Kidney (tissue), 13 donors: ENCODE measurements at regions not wholly inside any gene's neighbourhood (a gene's known extent, or its start where the extent isn't known, plus 50 kb on each side); places are given as distances from the start of the nearest gene placed in this dataset.

Source experiments
- DNase-seq, 5 donors: peaks; one replicate each; pipeline ENCODE4 v3.0.0-alpha.2; 2013 to 2020
- FAIRE-seq: peaks from 2 replicates; lab custom pipeline; 2012; peaks lifted over from hg19 to GRCh38; lab: Jason Lieb, UNC
- H3K27ac ChIP-seq, 2 donors: one replicate each; pipeline ENCODE4 v1.7.0; 2013; ENCODE audit warnings: low read depth in 2 of 2, low read length in 2 of 2, inconsistent platforms in 1 of 2
- H3K27me3 ChIP-seq: one replicate; pipeline ENCODE4 v1.7.1; 2013; ENCODE audit warnings: low read length, inconsistent platforms; ENCODE audit not compliant: control insufficient read depth, insufficient read depth
- H3K36me3 ChIP-seq, 3 donors: one replicate each; pipeline versions ENCODE4 v1.7.0 to v1.7.1; 2013; ENCODE audit warnings: low read length in 3 of 3, control low read depth in 1 of 3, inconsistent platforms in 1 of 3; ENCODE audit not compliant: insufficient read depth in 3 of 3, control insufficient read depth in 2 of 3
- H3K4me1 ChIP-seq, 3 donors: one replicate each; pipeline versions ENCODE4 v1.7.0 to v1.7.1; 2013; ENCODE audit warnings: low read length in 3 of 3, inconsistent platforms in 1 of 3, low read depth in 1 of 3; ENCODE audit not compliant: control insufficient read depth in 2 of 3, insufficient read depth in 2 of 3
- H3K4me3 ChIP-seq, 3 donors: one replicate each; pipeline versions ENCODE4 v1.7.0 to v1.8.1; 2013; ENCODE audit warnings: low read length in 3 of 3, control low read depth in 1 of 3, inconsistent platforms in 1 of 3
- H3K9ac ChIP-seq, 3 donors: one replicate each; pipeline versions ENCODE4 v1.7.0 to v1.7.1; 2013; ENCODE audit warnings: low read length in 3 of 3, control low read depth in 1 of 3, inconsistent platforms in 1 of 3
- H3K9me3 ChIP-seq, 3 donors: one replicate each; pipeline versions ENCODE4 v1.7.0 to v1.7.1; 2013; ENCODE audit warnings: low read length in 3 of 3, control low read depth in 1 of 3, inconsistent platforms in 1 of 3; ENCODE audit not compliant: control insufficient read depth in 2 of 3, insufficient read depth in 1 of 3
- intact Hi-C: fragments of 100-400 bp; cut with DNase I; formaldehyde crosslinking; loops from one replicate; pipeline ENCODE4 v1.11.1; 2022
- TF ChIP-seq, protein P1 (sequence below): IDR thresholded peaks from 3 replicates; pipeline ENCODE4 v1.5.1; 2012; ENCODE audit warnings: mild to moderate bottlenecking, moderate library complexity, borderline replicate concordance; ENCODE audit not compliant: insufficient read depth; ENCODE audit errors: extremely low read depth
- donor health status: control.
- donor health status: control.
- donor health status: control.
- donor health status: control.
- donor health status: control.
- donor health status: DM: yes; HTN: yes; CAD: no.
- donor health status: Normal renal cell carcinoma (clear cell type).

DNA sequence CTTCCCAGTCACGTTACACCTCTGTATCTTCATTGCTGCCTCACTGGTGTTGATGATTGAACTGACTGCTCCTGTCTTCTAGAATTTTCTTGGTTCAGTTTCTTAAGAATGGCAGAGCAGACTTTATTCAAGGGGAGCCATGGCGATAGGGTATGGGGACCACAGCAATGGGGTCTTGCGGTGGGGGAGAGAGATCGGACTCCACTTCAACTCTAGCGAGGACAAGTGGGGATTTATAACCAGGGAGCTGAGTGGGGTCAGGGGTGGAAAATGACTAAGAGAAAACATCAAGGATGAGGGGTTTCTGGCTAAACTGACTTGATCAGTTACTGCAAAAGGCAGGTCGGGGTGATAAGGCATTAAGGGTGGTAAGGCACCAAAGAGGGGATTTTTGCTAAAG, 156.4 kb downstream of the CD83 start:
- TF ChIP-seq, protein P1, sequence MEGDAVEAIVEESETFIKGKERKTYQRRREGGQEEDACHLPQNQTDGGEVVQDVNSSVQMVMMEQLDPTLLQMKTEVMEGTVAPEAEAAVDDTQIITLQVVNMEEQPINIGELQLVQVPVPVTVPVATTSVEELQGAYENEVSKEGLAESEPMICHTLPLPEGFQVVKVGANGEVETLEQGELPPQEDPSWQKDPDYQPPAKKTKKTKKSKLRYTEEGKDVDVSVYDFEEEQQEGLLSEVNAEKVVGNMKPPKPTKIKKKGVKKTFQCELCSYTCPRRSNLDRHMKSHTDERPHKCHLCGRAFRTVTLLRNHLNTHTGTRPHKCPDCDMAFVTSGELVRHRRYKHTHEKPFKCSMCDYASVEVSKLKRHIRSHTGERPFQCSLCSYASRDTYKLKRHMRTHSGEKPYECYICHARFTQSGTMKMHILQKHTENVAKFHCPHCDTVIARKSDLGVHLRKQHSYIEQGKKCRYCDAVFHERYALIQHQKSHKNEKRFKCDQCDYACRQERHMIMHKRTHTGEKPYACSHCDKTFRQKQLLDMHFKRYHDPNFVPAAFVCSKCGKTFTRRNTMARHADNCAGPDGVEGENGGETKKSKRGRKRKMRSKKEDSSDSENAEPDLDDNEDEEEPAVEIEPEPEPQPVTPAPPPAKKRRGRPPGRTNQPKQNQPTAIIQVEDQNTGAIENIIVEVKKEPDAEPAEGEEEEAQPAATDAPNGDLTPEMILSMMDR = no peak
- DNase-seq (no peak), FAIRE-seq (no peak)
- peaks cover 0 to 3% (median 0%) of the 10 kb centered on the region in 3 donors for H3K4me1 ChIP-seq
- H3K9me3 ChIP-seq = no peaks in the 10 kb centered on the region
- H3K27me3 ChIP-seq = no peaks in the 10 kb centered on the region
- H3K9ac ChIP-seq = no peak overlapping the region
- intact Hi-C loops = no loop called here
- no peak overlapping the region for H3K27ac ChIP-seq
- no peaks in the 10 kb centered on the region for H3K36me3 ChIP-seq
- H3K4me3 ChIP-seq = no peak overlapping the region

DNA sequence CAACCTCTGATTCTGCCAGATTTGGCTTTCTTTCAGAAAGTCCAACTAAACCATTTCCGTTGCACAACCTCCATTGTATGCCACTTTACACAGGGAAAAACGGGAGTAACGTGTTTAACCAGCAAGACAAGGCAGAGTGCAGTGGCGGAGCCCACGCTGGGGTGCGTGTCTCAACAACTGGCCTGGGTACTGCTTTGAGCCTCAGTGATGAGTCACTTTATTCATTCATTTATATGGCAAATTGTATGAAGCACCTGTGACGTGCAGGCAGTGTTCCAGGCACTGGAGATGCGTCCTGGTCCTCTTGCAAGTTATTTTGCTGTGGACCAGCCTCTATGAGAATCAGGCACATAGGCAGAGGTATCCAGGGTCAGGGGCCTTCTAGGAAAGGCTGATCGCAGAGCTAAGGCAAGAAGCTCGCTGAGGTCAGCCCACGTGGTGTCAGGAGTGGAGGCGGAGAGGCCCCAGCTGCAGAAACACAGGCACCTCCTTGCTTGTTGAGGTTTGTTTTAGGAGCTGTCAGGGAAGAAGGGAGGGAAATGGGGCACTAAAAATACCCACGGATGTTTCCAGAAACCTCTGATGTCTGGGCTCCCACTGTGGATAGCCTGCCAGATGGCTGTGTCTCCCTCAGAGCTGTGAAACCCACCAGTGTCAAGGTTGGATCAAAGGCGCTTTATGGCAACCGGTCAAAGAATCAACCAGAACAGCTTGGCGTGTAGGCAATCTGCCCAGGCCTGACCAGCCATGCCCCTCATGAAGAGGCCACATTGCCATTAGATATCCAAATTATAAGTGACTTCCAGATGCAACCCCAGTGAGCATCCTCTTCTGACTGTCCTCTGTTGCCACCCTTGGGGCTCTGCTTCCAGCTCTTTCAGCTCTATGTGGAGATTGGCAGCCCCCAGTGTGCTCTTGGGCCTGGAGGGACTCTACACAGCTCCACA, 157.2 kb downstream of the CD83 start:
- H3K9ac ChIP-seq = no peak overlapping the region
- intact Hi-C loops = no loop called here
- H3K9me3 ChIP-seq = no peaks in the 10 kb centered on the region
- DNase-seq (no peak), FAIRE-seq (no peak)
- no peaks in the 10 kb centered on the region for H3K27me3 ChIP-seq
- H3K36me3 ChIP-seq = no peaks in the 10 kb centered on the region
- TF ChIP-seq, protein P1 = no peak
- H3K4me3 ChIP-seq = no peak overlapping the region
- H3K27ac ChIP-seq = no peak overlapping the region
- H3K4me1 ChIP-seq = peaks cover 0 to 3% (median 0%) of the 10 kb centered on the region in 3 donors

DNA sequence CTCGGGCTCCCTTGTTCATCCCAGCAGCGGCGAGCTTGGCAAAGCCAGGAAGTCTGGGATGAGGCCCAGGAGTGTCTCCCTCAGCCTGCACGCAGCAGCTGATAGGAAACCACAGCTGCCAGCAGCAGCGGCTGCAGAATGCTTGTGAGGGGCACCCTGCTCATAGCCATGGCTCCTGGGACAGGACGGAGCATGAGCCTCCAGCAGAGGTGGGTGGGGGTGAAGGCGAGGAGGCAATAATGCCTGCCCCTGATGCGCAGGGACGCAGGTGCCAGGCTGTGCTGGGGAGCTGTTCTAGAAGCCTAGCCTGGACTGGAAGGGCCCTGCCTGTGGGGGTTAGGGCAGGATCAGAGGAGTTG, 157.9 kb downstream of the CD83 start:
- intact Hi-C loops = no loop called here
- H3K27me3 ChIP-seq = no peaks in the 10 kb centered on the region
- H3K4me3 ChIP-seq = no peak overlapping the region
- TF ChIP-seq, protein P1 = no peak
- no peak overlapping the region for H3K27ac ChIP-seq
- FAIRE-seq (no peak), DNase-seq (no peak)
- H3K9me3 ChIP-seq = no peaks in the 10 kb centered on the region
- H3K9ac ChIP-seq = no peak overlapping the region
- no peaks in the 10 kb centered on the region for H3K36me3 ChIP-seq
- H3K4me1 ChIP-seq = peaks cover 0 to 3% (median 0%) of the 10 kb centered on the region in 3 donors
